Astrocyte of the cerebellum (primary cell): ENCODE measurements at regions not wholly inside any gene's neighbourhood (a gene's known extent, or its start where the extent isn't known, plus 50 kb on each side); places are given as distances from the start of the nearest gene placed in this dataset.
"Not testable (repeated sequence)": the region's sequence is repeated elsewhere in the genome, so short reads cannot be mapped to it uniquely, and the experiment has no call there.

Experiments used
- DNase-seq: peaks from one replicate; pipeline ENCODE4 v3.0.0-alpha.2; 2011; ENCODE audit warnings: low read depth
- H3K4me3 ChIP-seq: 2 replicates; pipeline ENCODE4 v1.5.1; 2011; ENCODE audit warnings: mild to moderate bottlenecking, low read depth, low read length, moderate library complexity
- in situ Hi-C: cut with HindIII; loops from 2 replicates; pipeline ENCODE4 v1.10.0; 2017; ENCODE audit warnings: low sequenced_read_pairs
- TF ChIP-seq, protein P1 (sequence below): IDR thresholded peaks from 2 replicates; pipeline ENCODE4 v1.5.1; 2012; ENCODE audit warnings: low read length, low read depth, moderate library complexity, mild to moderate bottlenecking; ENCODE audit errors: missing control alignments

DNA sequence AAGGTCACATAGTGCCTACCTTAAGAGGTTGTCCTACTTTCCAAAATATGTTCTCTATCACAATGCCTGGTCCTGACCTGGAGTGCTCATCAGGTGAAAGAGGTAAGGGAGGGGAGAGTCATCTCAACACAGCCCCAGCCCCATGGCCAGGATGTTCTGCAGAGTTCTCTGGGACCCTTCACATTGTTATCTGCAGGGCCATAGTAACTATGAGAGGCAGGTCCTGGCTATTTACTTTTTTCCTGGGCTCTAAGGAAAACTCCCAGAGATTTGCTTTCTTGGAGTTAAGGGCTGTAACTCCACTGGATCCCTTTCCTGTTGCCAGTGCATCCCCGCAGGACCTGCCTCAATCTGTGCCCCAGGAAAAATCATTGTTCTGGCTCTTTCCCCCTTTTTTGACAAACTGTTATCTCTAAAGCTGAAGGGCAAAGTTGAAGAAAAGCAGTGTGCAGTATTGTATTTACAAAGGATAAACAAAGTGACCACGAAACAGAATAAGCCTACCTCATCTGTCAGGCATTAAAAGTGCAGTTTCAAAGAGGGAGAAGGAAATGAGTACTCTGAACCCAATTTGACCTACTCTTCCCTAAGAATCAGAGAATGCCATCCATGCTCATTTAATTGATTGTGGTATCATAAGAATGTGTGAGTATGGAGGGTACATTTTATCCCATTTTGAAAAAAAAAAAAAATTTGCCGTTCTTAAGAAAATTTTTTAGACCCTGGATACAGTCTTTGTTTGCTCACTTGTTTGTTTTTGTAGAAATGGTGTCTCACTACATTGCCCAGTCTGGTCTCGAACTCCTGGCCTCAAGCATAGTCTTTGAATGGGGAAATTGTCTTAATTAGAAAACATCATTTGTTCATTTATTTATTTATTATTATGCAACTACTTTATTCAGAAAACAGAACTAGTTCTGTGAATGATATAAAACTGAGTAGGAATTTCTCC lies 149.6 kb downstream of the RHOU start:
- no peak overlapping the region for H3K4me3 ChIP-seq
- TF ChIP-seq, protein P1, sequence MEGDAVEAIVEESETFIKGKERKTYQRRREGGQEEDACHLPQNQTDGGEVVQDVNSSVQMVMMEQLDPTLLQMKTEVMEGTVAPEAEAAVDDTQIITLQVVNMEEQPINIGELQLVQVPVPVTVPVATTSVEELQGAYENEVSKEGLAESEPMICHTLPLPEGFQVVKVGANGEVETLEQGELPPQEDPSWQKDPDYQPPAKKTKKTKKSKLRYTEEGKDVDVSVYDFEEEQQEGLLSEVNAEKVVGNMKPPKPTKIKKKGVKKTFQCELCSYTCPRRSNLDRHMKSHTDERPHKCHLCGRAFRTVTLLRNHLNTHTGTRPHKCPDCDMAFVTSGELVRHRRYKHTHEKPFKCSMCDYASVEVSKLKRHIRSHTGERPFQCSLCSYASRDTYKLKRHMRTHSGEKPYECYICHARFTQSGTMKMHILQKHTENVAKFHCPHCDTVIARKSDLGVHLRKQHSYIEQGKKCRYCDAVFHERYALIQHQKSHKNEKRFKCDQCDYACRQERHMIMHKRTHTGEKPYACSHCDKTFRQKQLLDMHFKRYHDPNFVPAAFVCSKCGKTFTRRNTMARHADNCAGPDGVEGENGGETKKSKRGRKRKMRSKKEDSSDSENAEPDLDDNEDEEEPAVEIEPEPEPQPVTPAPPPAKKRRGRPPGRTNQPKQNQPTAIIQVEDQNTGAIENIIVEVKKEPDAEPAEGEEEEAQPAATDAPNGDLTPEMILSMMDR = no peak
- no peak for DNase-seq
- in situ Hi-C loops = no loop called here

DNA sequence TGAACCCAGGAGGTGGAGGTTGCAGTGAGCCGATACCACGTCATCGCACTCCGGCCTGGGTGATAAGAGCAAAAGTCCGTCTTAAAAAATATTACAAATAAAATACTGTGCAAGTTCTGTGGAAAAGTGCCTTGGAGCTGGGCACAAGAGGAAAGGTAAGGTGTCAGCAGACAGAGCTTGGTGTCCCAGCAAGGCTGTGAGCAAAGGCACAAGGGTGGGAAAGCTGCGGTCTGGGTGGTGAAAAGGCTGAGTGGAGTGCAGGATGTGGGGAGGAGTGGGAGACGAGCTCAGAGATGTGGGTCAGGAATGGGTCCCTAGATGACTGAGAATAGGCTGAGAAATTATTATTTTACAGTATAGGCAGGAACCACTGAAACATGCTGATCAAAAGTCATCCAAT lies 150.6 kb downstream of the RHOU start:
- DNase-seq = no peak
- TF ChIP-seq, protein P1 = no peak
- in situ Hi-C loops = no loop called here
- no peak overlapping the region for H3K4me3 ChIP-seq

DNA sequence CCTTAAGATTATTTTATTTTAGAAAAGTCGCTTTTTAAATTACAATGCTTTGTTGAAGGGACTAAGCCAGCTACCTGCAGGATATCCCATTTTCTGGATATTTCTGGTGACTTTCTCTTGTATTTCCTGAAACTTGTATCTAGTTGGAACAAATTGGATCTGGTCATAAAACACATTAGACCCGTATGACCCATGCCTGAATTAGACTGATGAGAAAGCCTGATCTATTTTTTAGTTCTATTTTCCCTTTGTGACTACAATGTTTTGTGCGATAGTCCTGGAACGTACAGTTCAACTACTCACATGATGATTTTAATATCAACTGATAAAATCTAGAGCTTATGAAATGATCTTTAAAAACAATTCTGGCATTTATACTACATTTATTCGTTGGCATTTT lies 151.8 kb downstream of the RHOU start:
- DNase-seq = no peak
- H3K4me3 ChIP-seq = no peak overlapping the region
- in situ Hi-C loops = no loop called here
- TF ChIP-seq, protein P1 = no peak

DNA sequence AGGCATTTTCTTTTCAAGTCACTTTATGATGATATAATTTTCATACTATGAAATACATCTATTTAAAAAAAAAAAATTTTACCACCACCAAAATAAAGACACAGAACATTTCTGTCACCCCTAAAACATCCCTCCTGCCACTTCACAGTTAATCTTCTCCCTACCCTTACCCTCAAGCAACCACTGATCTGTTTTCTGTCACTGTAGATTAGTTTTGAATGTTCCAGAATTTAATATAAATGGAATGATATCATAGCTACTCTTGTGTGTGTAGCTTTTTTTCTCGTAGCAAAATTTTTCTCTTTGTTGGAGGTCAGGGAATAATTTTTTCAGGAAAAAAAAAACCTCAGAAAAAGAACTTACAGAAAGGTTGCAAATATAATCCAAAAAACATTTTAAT lies 152.7 kb downstream of the RHOU start:
- no peak for DNase-seq
- TF ChIP-seq, protein P1 = no peak
- H3K4me3 ChIP-seq = no peak overlapping the region
- in situ Hi-C loops = no loop called here

DNA sequence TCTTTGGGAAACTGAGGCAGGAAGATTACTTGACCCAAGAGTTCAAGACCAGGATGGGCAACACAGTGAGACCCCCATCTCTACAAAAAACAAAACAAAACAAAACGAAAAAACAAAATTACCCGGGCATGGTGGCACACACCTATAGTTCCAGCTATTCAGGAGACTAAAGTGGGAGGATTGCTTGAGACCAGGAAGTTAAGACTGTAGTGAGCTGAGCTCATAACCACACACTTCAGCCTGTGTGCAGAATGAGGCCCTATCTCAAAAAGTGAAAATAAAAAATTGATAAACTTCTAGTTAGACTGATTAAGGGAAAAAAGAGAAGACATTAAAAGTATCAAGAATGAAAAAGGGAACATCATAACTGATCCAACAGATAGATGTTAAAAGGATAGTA lies 154.0 kb downstream of the RHOU start:
- H3K4me3 ChIP-seq = no peak overlapping the region
- no peak for DNase-seq
- in situ Hi-C loops = no loop called here
- TF ChIP-seq, protein P1 = no peak

DNA sequence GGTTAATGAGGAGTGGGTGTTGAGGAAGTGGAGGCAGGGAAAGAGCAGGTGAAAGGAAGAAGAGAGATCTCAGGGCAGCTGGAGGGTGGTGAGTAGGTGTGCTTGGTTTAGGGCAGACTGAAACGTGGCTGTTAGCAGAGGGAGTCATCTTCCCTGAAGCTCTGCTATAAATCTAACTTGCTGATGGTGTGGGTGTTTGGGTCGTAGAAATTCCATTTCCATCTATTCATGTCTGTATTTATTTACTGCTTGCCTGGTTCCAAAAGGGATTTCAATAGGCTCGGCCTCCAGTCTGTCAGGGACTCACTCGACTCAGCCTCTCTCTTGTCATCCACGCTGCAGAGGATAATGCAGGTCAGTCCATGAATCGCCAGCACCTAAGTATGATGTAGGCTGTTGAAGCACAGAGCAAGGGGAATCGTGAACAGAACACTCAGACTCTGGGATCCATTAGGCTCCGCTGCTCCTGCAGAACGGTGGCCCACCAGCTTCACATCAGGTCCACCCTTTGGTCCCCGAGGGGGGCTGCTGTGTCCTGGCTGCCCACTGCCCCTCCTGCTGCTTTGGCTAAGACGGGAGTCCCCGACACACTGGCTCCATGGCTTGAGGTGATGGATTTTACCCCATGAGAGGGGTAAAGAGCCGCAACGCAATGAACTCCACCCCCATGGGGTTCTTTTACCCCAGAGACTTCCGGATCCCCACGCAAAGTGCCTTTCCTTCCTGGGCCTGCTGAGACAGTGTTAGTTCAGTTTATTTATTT lies 156.2 kb downstream of the RHOU start:
- TF ChIP-seq, protein P1 = no peak
- no peak for DNase-seq

DNA sequence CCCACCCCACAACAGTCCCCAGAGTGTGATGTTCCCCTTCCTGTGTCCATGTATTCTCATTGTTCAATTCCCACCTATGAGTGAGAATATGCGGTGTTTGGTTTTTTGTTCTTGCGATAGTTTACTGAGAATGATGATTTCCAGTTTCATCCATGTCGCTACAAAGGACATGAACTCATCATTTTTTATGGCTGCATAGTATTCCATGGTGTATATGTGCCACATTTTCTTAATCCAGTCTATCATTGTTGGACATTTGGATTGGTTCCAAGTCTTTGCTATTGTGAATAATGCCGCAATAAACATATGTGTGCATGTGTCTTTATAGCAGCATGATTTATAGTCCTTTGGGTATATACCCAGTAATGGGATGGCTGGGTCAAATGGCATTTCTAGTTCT lies 156.9 kb downstream of the RHOU start:
- in situ Hi-C loops, H3K4me3 ChIP-seq: not testable (repeated sequence)

More for the DNA sequence above, 156.2 kb downstream of the RHOU start:
- in situ Hi-C loops = no loop called here
- H3K4me3 ChIP-seq = no peak overlapping the region

More for the DNA sequence above, 156.9 kb downstream of the RHOU start:
- DNase-seq = not testable (repeated sequence)
